ENCODE measurements at regions not wholly inside any gene's neighbourhood (a gene's known extent, or its start where the extent isn't known, plus 50 kb on each side); places are given as distances from the start of the nearest gene placed in this dataset.

DNA sequence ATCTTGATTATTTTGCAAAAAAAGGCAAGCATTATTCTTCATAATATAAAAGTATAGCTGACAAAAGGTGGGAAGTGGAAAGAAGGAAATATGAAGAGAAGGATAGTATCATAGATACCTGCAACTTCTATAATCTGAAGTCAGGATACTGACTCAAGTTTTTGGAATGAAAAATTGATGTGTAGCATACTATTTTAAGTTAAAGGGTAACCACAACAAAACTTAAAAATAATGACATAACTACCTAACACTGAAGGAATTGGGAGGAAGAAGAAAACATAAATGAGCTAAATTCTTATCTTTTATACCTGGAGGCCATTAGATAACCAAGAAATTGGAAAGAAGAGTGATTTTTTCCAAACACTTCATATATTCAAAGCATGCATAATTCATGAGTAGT, 51.8 kb upstream of the TLE1 start:
- DNase-seq (ENCODE audit: low spot score) (no peak), ATAC-seq (no peak)
- no peaks in the 10 kb centered on the region for H3K27me3 Mint-ChIP-seq
- H3K4me1 Mint-ChIP-seq (ENCODE audit: low read depth in 2 of 2), result peaks cover 0 to 3% of the 10 kb centered on the region in 2 donors
- no peak overlapping the region for H3K27ac Mint-ChIP-seq
- H3K9me3 Mint-ChIP-seq, result no peaks in the 10 kb centered on the region
- peaks cover 10% of the 10 kb centered on the region for H3K36me3 Mint-ChIP-seq
- H3K4me3 Mint-ChIP-seq, result no peak overlapping the region

DNA sequence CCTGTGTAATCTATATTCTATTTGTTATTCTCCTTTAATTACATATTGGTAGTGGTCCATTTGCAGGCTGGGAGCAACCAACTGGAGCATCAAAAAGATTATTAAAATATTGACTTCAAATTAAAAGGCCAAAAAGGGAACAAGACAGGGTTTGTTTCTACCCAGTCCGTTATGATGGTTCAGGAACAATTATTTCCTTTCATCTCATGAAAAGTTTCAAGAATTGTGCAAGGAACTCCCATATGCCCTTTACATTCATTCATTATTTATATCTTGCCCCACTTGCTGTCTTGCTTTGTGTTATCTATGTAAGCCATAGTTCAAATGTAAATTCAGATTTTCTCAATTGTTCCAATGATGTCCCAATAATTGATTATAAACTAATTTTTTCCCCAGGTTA, 58.7 kb upstream of the TLE1 start:
- no peak for DNase-seq (ENCODE audit: low spot score)
- Mint-ChIP-seq H3K27me3 (no peaks in the 10 kb centered on the region), H3K4me1 (ENCODE audit: low read depth in 2 of 2) (no peaks in the 10 kb centered on the region), H3K27ac (no peak overlapping the region), H3K9me3 (no peaks in the 10 kb centered on the region), H3K36me3 (no peaks in the 10 kb centered on the region), H3K4me3 (no peak overlapping the region)
- ATAC-seq, result no peak

DNA sequence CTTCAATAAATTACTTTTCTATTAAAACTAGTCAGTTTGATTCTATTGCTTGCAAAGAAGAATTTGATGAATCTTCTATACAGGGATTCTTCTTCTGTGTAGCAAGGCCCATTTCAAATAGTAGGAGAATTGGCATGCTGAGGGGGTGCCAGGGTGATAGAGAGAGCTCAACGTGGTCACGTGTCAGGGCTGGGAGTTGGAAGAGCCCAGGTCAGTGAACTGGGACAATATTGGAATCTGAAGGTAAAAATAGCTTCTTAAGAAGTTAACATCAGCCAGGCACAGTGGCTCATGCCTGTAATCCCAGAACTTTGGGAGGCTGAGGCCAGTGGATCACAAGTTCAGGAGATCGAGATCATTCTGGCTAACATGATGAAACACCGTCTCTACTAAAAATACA, 64.1 kb upstream of the TLE1 start:
- Mint-ChIP-seq H3K27me3 (no peaks in the 10 kb centered on the region), H3K4me1 (ENCODE audit: low read depth in 2 of 2) (no peaks in the 10 kb centered on the region), H3K4me3 (no peak overlapping the region), H3K27ac (no peak overlapping the region), H3K36me3 (no peaks in the 10 kb centered on the region), H3K9me3 (no peaks in the 10 kb centered on the region)
- DNase-seq (ENCODE audit: low spot score), result no peak
- no peak for ATAC-seq

DNA sequence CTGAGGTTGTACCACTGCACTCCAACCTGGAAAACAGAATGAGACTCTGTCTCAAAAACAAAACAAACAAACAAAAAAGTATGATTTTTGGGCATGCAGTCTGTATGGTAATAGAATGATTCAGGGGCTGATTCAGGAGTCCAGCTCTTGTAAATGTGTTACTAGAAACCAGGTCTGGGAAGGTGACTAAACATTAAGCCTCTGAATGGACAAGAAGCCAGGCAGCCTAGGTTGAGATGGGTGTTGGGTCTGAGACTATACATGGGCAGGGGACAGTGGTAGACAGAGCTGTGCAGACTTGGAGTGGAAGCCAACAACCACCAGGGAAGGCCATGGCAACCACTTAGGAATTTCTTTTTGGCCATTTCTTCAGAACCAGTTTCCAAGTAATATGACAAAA, 64.9 kb upstream of the TLE1 start:
- no peak for DNase-seq (ENCODE audit: low spot score)
- Mint-ChIP-seq H3K4me3 (no peak overlapping the region), H3K9me3 (no peaks in the 10 kb centered on the region), H3K27ac (no peak overlapping the region), H3K4me1 (ENCODE audit: low read depth in 2 of 2) (no peaks in the 10 kb centered on the region), H3K27me3 (no peaks in the 10 kb centered on the region), H3K36me3 (no peaks in the 10 kb centered on the region)
- peak in 1 of 2 donors; percentile 43 for ATAC-seq

DNA sequence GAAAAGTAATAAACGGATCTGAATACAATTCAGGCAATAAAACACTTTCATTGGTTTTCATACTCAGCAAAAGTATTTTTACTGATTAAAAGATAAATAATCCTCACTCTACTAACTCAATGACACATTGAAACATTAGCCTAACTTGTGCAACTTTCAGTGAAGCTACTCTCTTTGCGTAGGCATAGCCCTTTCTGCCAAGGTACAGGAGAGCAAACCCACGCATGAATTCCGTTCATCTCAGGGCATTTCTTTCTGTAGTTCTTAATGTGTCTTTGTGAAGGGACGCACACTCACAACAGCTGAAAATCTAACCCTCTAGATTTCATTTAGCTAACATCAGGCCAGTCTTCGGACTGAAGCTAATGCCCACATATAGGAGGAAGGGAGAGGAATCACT, 66.4 kb upstream of the TLE1 start:
- Mint-ChIP-seq H3K4me1 (ENCODE audit: low read depth in 2 of 2) (no peaks in the 10 kb centered on the region), H3K36me3 (no peaks in the 10 kb centered on the region), H3K4me3 (no peak overlapping the region), H3K27me3 (no peaks in the 10 kb centered on the region), H3K9me3 (no peaks in the 10 kb centered on the region), H3K27ac (no peak overlapping the region)
- ATAC-seq (no peak), DNase-seq (ENCODE audit: low spot score) (no peak)

DNA sequence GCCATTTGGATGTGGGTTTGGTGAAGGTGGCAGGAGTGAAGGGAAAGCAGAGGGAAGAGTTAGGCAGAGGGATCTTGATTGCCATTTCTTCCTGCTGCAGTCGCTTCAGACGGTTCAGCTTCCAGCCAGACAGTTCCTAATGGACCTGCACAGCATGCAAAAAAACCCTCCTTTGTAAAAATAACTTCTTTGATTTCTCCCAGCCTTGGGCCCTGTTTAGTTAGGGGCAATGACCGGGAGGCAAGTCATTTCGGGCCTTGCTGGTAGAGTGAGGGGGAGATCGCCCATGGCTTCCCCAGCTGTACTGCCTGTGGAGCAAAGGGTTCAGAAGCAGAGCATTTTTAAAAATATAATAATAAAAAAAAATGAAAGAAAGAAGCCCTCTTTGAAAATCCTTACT, 67.2 kb upstream of the TLE1 start:
- H3K4me3 Mint-ChIP-seq, result no peak overlapping the region
- H3K9me3 Mint-ChIP-seq, result no peaks in the 10 kb centered on the region
- no peaks in the 10 kb centered on the region for H3K27me3 Mint-ChIP-seq
- H3K27ac Mint-ChIP-seq, result no peak overlapping the region
- no peak for DNase-seq (ENCODE audit: low spot score)
- ATAC-seq, result no peak
- no peaks in the 10 kb centered on the region for H3K4me1 Mint-ChIP-seq (ENCODE audit: low read depth in 2 of 2)
- H3K36me3 Mint-ChIP-seq, result no peaks in the 10 kb centered on the region

DNA sequence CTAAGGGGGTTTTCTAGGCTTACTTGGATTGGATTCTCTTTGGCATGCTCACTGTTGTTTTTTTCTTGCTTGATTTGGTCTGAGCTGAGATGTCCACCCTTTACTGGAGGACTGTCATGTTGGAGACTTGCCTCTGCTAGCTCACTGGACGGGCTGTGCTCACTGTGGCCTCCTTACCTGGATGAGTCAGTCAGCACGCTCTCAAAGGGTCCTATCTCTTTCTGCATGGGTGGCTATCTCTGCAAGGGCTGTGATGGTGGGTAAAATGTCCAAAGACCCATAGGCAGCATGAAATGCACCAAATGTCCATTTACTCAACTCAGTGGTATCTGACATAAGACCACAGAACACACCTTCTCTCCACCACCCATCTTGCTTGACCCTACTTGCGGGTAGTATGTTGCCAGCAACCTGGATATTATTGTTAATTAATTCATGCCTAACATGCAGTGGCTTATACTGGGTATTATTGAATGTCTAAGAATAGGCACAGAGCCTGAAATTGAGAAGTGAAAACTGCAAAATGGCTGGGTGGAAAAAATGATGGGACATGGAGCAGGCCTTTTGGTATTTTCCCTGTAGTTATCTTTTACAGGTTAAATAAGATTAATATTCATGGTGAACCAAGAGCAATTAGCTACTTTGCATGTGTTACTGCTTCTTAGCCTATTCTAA, 68.9 kb upstream of the TLE1 start:
- no peak for ATAC-seq
- DNase-seq (ENCODE audit: low spot score), result no peak
- no peaks in the 10 kb centered on the region for H3K27me3 Mint-ChIP-seq
- no peaks in the 10 kb centered on the region for H3K36me3 Mint-ChIP-seq
- H3K9me3 Mint-ChIP-seq, result no peaks in the 10 kb centered on the region
- no peaks in the 10 kb centered on the region for H3K4me1 Mint-ChIP-seq (ENCODE audit: low read depth in 2 of 2)
- H3K4me3 Mint-ChIP-seq, result no peak overlapping the region
- no peak overlapping the region for H3K27ac Mint-ChIP-seq

DNA sequence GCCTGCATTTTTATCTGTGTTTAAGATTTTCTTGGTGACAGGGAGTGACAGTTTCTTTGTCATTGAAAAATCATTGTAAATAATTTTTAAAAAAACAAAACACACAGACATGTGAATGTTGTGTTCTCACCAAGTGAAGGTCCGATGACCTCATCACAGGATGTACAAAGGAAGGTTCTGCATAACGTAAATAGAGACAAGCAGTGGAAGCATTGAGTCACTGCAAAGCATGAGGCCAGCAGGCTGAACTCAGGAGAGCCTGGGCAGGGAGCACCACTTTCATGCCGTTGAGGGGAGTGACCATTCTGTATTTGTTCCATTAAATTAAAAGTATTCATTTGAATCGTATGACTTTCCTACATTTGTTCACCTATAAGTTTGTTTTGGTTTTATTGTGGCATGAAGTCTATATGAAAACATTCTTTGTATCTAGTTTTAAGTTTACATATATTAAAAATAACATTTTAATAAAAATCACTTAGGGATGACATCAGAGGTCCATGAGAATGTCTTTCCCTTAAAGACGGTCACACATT, 70.4 kb upstream of the TLE1 start:
- no peaks in the 10 kb centered on the region for H3K36me3 Mint-ChIP-seq
- no peak overlapping the region for H3K4me3 Mint-ChIP-seq
- no peak for ATAC-seq
- no peaks in the 10 kb centered on the region for H3K27me3 Mint-ChIP-seq
- DNase-seq (ENCODE audit: low spot score), result no peak
- H3K27ac Mint-ChIP-seq, result no peak overlapping the region
- no peaks in the 10 kb centered on the region for H3K4me1 Mint-ChIP-seq (ENCODE audit: low read depth in 2 of 2)
- no peaks in the 10 kb centered on the region for H3K9me3 Mint-ChIP-seq

DNA sequence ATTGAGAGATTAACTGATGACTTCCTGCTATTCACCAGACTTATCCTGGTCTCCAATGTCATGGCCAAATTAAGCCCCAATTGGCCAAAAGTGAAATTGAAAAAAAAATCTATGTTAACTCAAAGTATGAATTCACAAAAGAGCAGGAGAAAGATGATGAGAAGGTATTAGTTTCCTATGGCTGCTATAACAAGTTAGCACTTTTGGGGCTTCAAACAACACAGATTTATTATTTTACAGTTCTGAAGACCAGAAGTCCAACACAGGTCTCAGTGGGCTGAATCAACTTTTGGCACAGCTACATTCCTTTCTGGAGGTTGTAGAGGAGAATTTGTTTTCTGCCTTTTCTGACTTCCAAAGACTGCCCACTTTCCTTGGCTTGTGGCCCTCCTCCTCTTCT, 78.6 kb upstream of the TLE1 start:
- no peak for DNase-seq (ENCODE audit: low spot score)
- Mint-ChIP-seq H3K4me1 (ENCODE audit: low read depth in 2 of 2) (no peaks in the 10 kb centered on the region), H3K27ac (no peak overlapping the region), H3K27me3 (no peaks in the 10 kb centered on the region), H3K9me3 (no peaks in the 10 kb centered on the region), H3K36me3 (no peaks in the 10 kb centered on the region), H3K4me3 (no peak overlapping the region)
- ATAC-seq, result no peak

DNA sequence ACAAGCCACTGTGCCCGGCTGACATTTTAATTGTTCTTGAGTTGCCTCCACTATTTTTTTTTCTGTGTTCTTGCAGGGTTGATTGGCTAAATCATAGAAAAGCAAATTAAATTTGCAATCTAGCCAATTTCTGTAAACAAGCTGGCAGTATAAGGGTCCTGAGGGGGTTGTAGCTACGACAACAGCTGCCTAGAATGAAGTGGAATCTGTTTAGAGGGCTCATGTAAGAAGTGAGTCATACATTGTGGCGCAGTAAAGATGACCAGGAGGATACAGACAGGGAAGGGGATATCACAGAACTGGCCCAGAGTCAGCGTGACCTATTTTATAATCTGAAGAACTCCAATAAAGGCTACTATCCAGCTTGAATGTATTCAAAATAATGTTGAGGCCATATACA, 82.2 kb upstream of the TLE1 start:
- no peak for ATAC-seq
- no peak overlapping the region for H3K4me3 Mint-ChIP-seq
- H3K27me3 Mint-ChIP-seq, result peaks cover 5 to 6% of the 10 kb centered on the region in 2 donors
- no peak overlapping the region for H3K27ac Mint-ChIP-seq
- H3K4me1 Mint-ChIP-seq (ENCODE audit: low read depth in 2 of 2), result no peaks in the 10 kb centered on the region
- DNase-seq (ENCODE audit: low spot score), result no peak
- no peaks in the 10 kb centered on the region for H3K36me3 Mint-ChIP-seq
- H3K9me3 Mint-ChIP-seq, result no peaks in the 10 kb centered on the region

DNA sequence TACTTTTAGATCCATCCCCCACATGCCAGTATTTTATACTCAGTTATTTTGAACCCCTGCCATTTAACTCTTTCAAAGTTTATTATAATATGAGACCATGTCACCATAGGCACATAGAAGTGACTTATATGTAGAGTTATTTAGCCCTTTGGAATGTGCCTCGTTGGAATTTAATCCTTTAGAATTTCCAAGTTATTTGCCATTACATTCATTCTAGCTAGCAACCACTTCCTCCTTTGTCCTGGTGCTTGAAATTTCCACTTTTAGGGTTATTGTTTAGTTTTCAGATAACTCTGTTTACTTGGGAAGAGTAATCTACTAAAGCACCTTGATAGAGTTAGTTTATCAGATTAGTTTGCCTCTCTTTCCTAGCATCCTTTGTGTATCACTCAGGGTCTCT, 82.8 kb upstream of the TLE1 start:
- H3K27me3 Mint-ChIP-seq, result peaks cover 5 to 6% of the 10 kb centered on the region in 2 donors
- DNase-seq (ENCODE audit: low spot score) (no peak), ATAC-seq (no peak)
- H3K36me3 Mint-ChIP-seq, result no peaks in the 10 kb centered on the region
- no peak overlapping the region for H3K27ac Mint-ChIP-seq
- H3K4me1 Mint-ChIP-seq (ENCODE audit: low read depth in 2 of 2), result no peaks in the 10 kb centered on the region
- H3K9me3 Mint-ChIP-seq, result no peaks in the 10 kb centered on the region
- no peak overlapping the region for H3K4me3 Mint-ChIP-seq

DNA sequence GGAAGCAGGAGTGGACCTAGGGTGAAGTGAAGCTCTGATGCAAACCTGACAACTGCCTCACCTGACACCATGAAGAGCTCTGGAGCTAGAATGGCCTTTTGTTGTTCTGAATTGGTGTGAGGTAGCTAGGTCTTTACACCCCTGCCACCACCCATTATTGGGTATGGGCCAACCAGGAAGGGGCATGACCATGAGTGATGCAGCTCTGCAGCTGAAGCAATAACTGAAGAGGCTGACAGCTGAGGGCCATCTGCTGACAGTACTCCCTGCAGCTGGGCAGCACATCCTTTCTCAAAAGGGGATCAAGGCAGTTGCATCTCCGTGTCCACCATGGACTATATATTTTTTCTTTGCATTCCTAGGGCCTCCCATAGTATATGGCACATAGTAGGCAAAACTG, 87.0 kb upstream of the TLE1 start:
- no peak overlapping the region for H3K4me3 Mint-ChIP-seq
- peaks cover 5 to 6% of the 10 kb centered on the region in 2 donors for H3K27me3 Mint-ChIP-seq
- H3K36me3 Mint-ChIP-seq, result no peaks in the 10 kb centered on the region
- no peak for DNase-seq (ENCODE audit: low spot score)
- H3K27ac Mint-ChIP-seq, result no peak overlapping the region
- peaks cover 0 to 4% of the 10 kb centered on the region in 2 donors for H3K4me1 Mint-ChIP-seq (ENCODE audit: low read depth in 2 of 2)
- no peak for ATAC-seq
- no peaks in the 10 kb centered on the region for H3K9me3 Mint-ChIP-seq

DNA sequence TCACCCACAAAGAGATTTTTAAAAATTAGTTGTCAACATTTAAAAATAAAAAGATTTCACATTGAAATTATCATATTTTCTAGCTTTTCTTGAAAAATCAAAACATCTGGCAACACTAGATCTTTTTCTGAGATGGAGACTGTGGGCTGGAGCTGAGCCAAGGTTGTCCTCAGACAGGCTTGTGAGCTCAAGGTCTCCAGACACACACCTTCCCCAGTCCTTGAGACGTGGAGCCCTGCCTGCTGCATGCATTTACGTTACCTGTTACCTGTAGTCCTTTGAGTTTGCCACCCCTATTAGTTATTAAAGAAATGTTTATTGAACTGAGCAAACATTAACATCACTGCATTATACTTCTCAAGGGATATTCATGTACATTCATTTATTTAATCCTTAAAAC, 87.5 kb upstream of the TLE1 start:
- Mint-ChIP-seq H3K27ac (no peak overlapping the region), H3K9me3 (no peaks in the 10 kb centered on the region), H3K4me1 (ENCODE audit: low read depth in 2 of 2) (peaks cover 0 to 4% of the 10 kb centered on the region in 2 donors), H3K27me3 (peaks cover 5 to 6% of the 10 kb centered on the region in 2 donors), H3K4me3 (no peak overlapping the region), H3K36me3 (no peaks in the 10 kb centered on the region)
- ATAC-seq (no peak), DNase-seq (ENCODE audit: low spot score) (no peak)

DNA sequence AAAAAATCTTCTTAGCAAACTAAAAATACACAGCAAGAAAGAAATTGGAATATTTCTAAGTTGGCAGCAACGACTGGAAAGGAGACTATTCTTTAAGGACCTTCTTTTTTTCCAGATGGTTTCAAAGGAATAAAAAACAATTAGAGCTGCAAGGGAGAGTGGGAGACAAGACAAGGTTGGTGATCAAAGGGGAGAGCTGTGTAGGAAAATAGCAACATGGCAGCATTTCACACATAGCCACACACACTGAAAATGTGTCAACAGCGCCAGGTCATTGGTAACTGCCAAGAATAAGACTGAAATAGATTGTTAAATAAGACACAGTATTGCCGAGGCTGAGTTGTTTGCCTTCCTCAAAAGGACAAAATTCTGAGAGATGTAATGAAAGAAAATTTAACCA, 88.1 kb upstream of the TLE1 start:
- DNase-seq (ENCODE audit: low spot score) (no peak), ATAC-seq (no peak)
- Mint-ChIP-seq H3K27me3 (peaks cover 5 to 6% of the 10 kb centered on the region in 2 donors), H3K4me1 (ENCODE audit: low read depth in 2 of 2) (peaks cover 0 to 4% of the 10 kb centered on the region in 2 donors), H3K27ac (no peak overlapping the region), H3K36me3 (no peaks in the 10 kb centered on the region), H3K9me3 (no peaks in the 10 kb centered on the region), H3K4me3 (no peak overlapping the region)

Data from natural killer cell treated with Interleukin-12 subunit alpha and Interleukin-12 subunit beta and Interleukin-15 and Interleukin-18, amount 100 ng/mL, for 72 hours (primary cell).